ENCODE measurements at regions not wholly inside any gene's neighbourhood (a gene's known extent, or its start where the extent isn't known, plus 50 kb on each side); places are given as distances from the start of the nearest gene placed in this dataset.

DNA sequence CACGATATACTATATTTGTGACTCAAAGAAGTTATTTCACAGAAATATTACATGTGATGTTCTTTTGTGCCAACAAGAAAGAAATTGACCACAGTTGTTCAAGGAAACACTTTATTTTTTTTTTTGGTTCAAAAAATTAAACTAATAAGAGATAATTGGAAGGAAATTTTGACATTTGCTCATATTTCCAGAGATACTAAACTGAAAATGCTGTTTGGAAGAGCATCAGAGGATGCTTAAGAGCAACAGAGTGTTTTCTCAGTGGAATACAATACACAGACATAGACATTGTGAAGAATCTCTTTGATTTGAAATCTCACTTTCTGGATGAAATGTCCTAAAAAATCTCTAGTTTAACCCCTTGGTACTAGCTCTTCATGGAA lies 760.4 kb upstream of the CXADR start:
- TF ChIP-seq CTCF (conservative IDR thresholded peaks at IDR 0.05; ENCODE audit: low read depth in 2 of 2) (no peak), JUNB (IDR thresholded peaks at IDR 0.05; ENCODE audit: unreplicated experiment) (no peak), POLR2AphosphoS5 (IDR thresholded peaks at IDR 0.05; ENCODE audit: low read depth) (no peak), EZH2 (IDR thresholded peaks at IDR 0.05; ENCODE audit: low read depth, unreplicated experiment) (no peak), ZNF331 (CRISPR knock-in tag; IDR thresholded peaks at IDR 0.05; ENCODE audit: low read depth) (no peak), CREB1 (CRISPR knock-in tag; IDR thresholded peaks at IDR 0.05; ENCODE audit: low read depth) (no peak)

Measured in GM23338 (cell line).